ENCODE measurements at regions not wholly inside any gene's neighbourhood (a gene's known extent, or its start where the extent isn't known, plus 50 kb on each side); places are given as distances from the start of the nearest gene placed in this dataset.

DNA sequence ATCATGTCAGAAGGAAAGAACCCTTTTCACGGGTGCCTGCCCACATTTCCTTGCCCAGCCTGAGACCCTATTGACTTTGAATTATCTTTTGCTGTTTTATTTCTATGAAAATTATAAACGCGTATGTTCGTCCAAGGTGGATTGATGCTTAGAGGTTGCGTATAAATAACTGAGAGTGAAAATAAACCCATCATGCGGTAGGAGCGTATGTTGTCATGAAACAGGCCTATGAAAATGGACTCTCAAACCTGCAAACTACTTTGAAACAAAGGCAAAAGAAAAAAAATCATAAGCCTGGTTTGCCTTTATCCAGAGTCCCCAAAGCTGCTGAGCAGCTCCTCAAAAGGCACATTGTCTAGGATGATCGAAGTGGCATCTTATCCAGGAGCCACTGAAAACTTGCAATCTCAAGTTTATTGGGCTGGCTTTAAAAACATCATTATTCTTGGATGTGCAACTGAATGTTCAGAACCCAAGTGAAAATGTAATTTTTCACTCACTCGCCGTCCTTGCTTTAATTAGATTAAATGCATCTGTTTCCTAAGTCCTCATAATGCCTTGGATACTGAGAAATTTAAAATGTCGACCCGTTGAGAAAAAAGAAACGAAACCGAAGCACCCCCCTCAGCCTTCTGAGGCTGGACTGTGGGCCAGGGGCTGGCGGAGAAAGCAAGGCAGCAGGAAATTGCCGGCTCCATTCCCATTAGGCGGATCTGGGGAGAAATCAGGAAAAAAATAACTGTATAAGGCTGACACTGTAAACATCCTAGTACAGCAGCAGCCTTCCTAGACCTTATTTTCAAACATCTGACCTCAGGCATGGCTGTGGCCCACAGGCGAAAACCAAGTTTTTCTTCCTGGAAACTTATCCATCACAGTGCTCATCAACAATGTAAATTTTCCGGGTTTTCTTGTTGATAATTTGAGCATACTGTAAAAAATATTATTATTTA is 82.9 kb upstream of the PPARA start:
- peak; percentile 47 for DNase-seq

GRCh38 chr22:46068181-46068592 is 82.1 kb upstream of the PPARA start:
- DNase-seq, result no peak

GRCh38 chr22:46068593-46069491 is 81.5 kb upstream of the PPARA start:
- DNase-seq, result peak; percentile 94

DNA sequence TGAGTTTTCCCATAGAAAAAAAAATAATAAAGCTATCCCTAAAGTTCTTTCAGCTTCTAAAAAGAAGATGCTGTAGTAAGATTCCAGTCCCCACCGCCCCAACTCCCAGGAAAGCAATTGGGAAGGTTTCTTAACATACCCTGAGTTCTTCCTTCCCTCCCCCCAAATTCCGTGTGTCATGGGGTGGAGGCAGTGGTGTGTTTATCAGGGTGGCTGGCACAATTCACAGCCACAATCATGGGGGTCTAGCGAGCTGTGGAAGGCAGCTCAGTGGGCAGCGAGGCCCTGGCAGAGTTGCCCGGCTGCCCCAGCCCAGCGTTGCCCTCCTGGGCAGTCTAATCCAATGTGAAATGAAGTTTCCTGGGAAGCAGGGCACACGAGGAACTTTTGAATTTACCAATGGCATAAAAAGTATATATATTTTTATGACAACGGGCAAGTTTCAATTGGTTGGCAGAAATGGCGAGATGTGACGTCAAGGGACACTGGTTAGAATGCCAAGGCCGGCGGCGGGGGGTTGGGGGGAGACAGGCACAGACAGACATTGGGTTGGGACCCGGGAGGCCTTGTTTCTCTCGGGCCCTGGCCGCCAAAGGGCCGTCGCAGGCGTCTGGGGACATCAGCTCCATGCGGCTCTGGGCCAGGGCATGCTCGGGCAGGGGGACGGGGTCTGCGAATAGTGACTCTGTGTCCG is 80.7 kb upstream of the PPARA start:
- peak; percentile 96 for DNase-seq

DNA sequence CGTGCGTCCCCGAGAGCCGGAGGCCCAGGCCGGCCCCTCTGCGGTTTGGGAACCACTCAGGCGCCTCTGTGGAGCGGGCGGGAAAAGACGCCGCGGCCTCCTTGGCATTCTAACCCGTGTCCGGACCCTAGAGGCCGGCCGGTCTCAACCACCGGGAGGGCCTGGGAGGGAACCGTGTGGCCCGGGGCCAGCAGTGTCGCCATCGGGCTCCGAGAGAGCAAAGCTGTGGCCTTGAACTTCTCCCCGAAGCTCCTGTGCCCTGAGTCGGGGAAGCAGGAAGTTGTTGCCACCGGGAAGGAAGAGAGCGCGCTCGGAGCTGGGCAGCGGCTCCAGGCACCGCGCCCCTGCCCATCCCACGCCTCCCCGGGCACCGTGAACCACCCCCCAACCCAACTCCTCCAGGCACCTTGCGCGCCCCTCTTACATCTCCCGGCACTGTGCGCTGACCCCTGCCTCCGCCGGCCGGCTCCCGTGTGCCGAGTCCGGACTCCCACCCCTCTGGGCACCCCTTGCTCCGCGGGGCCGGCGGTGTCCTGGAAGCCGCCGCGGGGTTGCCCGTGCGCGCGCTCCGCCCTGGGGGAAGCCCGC is 80.0 kb upstream of the PPARA start:
- no peak for DNase-seq

- peak; percentile 78 for DNase-seq
These were observed 79.4 kb upstream of the PPARA start for GRCh38 chr22:46070803-46071450.

DNA sequence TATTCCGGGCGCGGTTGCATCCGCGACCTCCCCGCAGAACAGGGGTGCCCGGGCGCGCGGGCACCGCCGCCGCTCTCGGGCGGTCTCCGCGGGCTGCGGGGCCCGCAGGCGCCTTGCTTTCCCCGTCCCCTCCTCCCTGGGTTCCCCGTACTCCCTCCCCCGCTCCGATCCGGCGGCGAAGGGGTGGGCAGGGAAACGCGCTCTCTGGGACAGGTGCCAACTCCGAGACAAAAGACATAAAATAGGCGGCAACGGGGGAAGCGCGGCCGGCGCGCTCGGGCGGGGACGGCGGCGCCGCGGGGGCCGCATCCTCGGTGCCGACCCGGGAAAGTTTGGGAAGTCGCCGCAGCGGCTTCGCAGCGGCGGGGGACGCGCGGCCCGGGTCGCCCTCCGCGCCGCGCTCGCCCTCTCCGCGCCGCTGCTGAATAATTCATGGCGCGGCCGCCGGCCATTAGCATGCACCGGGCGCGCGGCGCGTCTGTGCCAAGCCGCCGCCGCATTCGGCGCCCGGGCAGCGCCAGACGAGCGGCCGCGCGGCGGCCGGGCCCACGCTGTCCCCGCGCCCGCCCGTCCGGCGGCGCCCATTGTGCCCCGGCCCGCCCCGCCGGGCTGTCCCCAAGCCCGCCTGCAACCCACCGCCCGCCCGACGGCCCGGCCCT is 78.7 kb upstream of the PPARA start:
- DNase-seq, result peak; percentile 95

GRCh38 chr22:46072110-46072881 is 78.0 kb upstream of the PPARA start:
- DNase-seq, result peak; percentile 60

DNA sequence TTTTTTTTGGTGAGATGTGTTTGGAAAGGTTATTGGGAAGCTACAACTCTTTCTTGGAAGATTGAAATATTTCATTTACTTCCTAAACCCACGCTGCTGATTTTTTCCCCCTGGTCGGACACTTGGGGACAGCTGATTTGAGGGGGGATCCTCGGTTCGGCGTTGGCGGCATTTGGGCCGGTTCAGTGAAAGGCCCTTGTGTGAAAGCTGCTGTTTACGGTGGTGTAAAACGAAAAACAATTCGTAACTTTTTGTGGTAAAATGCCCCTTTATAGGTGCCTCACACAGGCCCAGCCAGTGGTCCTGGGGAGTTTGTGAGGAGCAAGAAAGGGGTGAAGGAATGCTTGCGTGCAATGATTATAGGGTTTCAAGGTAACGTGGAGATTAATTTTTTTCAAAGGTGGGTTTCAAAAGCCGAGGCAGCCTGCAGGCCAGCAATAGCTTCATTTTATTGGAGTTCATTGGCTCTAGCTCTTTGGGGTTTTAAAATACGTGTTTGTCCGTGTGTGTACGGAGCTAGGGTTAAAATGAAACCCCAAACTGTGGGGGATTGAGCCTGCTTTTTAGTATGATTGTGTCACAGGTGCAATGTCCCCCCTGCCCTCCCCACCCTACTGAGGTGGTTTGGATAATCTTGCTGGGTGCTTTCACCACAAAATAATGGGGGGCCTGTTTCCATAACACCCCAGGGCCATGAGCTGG is 77.2 kb upstream of the PPARA start:
- DNase-seq, result no peak

- peak; percentile 44 for DNase-seq
These were observed 76.4 kb upstream of the PPARA start for GRCh38 chr22:46073683-46074504.

DNA sequence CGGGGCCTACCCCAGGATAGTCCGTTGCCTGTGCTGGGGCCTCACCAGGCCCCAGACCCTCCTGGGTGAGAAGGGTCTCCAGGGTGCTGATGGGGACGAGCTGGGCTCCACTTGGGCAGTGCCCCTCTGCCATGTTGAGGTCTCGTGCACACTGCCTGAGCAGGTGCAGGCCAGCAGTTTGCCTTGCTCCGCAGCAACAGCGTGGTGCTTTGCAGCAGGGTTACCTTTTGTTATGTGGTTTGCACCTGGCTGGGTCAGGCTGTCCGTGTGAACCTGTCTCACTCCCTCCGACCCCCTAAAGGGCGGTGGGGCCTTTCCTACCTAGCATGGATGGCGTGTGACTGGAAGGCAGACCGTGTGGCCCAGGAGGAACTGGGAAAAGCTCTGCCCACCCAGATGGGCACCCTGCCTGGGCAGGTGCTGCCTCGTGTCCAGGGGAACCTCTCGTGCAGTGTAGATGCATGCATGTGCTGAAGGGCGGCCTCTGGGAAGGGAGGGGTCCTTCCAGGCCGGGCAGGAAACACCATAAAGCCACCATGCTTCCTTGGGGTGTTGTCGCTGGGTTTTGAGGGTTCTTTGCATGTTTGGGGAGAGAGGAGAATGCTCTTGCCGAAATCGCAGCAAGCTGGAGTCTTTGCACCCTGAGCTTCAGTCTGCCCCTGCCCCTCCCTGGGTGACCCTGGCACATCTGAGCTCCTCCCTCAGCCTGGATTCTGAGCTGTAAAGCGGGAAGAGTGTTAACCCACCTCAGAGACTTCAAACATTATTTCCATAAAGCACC is 75.4 kb upstream of the PPARA start:
- peak; percentile 57 for DNase-seq

GRCh38 chr22:46075764-46076531 is 74.4 kb upstream of the PPARA start:
- DNase-seq, result peak; percentile 38

DNA sequence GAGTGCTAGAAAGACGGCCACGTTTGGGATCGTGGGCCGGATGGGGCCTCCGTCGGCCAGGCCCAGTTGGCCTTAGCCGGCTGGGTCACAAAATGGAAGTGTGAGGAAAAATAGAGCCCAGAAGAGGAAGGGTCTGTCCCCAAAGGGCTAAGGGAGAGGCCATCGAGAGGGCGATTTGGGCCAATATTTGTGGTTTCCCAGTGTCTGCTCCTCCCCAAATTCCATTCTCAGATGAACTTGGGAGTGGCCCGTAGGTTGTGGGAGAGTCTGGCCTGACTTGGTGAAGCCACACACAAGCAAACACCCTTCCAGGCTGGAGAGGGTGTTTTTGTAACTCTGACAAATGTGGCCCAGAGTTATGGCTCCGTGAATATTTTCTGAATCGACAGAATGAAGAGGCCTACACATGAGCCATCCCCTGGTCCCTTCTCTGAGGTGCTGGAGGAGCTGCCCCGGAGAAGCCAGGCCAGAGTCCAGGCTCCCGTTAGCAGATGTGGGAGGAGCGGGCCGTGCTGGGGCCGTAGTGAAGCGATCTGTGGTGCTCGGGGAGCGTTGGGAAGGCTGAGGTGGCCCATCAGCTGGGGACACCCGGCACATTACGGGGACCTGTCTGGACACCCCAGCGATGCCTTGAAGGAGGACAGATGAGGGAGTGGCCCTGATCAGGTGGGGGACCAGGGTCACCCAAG is 73.5 kb upstream of the PPARA start:
- DNase-seq, result peak; percentile 88

- DNase-seq, result peak; percentile 52
These were observed 72.6 kb upstream of the PPARA start for GRCh38 chr22:46077669-46078099.

DNA sequence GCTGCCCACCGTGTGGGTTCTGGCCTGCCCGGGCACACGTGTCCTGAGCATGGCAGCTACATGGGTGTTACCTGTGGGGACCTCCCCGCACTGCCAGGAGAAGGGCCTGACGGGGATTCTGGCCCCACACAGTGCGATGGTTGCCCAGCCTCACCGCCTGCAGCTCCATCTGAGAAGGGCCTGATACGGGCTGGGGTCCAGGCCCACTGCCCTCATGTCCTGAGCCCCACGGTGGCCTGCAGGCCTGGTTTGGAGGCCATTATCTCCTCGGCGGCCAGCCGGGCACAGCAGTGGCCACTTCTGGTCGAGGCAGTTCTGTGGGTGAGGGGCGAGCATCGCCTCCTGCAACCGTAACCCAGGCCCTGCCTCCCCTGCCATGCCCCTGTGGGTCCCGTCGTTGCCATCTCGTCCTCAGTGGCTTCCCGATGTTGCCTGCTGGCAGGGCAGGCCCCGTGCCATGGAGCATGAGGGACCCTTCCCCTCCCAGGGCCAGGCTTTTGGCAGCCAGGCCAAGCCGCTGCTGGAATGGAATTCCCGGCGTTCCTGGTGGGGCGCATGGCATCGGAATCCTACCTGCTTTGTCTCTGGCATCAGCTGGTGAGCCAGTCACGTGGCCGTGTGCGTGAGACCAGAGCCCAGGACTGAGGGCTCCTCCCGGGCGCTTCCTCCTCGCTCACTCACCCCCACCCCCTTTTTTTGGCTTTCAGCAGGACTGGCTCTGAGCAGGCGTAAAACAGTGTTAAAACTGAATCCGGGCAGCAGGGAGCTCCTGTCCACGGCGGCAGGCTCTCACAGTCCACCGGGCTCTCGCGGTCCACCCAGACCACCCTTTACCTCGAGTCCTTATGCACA is 71.9 kb upstream of the PPARA start:
- DNase-seq, result peak; percentile 87

Measured in EL (cell line).